Activated CD8-positive, alpha-beta memory T cell treated with anti-CD3 and anti-CD28 coated beads for 48 hours (primary cell): ENCODE measurements at regions not wholly inside any gene's neighbourhood (a gene's known extent, or its start where the extent isn't known, plus 50 kb on each side); places are given as distances from the start of the nearest gene placed in this dataset.
"Not testable (repeated sequence)": the region's sequence is repeated elsewhere in the genome, so short reads cannot be mapped to it uniquely, and the experiment has no call there.

ENCODE experiments used
- DNase-seq, 3 experiments: peaks; one replicate each; pipeline ENCODE4 v3.0.0-alpha.2; 2020; ENCODE audit warnings: low read depth in 2 of 3, low spot score in 2 of 3

DNA sequence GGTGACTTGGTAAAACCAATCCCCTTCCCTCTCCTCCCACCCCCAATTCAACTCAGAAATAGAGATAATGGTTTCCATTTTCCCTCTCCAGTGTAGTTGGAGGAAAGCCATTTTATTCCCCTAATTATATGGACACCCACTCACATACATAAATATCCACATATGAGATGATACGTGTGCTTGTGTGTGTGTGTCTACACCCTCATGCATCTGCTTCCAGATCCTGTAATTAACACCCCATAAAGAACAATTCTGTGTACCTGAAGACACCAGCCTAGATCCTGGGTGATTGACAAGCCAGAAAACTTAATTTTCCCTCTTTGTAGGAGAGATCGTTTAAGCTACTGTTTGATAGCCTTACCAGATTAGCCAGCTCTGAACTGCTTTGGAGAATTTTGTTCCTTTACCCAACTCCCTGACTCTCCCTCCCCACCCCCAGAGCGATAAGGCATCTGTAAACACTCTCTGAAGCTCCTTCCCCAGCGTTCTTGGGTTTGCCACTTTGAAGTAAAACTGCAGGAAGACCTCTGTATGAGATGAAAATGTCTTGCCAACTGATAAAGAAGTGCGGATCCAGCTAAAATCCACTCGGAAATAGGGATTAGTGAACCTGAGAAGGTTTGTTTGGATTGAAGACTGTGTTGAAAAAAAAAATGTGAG lies 175.7 kb downstream of the RGS9 start:
- DNase-seq = no peak

DNA sequence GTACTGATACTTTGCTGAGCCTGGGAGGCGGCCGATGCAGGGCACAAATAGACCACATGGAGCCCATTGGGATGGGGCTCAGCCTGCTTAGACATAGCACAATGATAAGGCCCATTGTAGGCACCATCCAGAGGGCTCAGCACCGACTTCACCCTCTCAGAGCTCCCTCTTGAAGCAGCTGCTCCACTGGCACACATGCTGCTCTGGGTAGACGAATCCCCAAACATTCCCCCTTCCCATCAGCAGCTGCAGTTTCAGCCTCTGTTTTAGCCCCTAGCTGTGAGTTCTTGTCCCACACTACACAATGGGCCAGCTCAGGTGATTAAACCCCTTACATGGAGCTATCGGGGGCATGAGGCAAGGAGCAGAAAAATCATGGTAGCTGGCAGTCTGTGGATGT lies 174.1 kb downstream of the RGS9 start:
- no peak for DNase-seq

DNA sequence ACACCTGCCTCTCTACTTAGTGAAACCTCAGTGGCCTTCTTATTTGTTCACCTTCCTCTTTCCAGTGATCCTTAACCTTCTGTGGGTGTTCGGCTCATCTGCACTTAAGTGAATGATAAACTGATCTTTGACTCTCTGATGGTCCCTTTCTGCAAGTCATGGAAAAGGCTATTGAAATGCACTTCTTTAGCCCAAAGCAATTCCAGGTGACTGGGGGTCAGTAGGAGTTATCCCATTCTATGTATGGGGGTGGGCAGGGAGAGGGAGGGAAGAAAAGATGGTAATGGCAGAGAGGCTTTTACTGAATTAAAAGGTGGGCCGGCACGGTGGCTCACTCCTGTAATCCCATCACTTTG lies 170.8 kb downstream of the RGS9 start:
- no peak for DNase-seq

DNA sequence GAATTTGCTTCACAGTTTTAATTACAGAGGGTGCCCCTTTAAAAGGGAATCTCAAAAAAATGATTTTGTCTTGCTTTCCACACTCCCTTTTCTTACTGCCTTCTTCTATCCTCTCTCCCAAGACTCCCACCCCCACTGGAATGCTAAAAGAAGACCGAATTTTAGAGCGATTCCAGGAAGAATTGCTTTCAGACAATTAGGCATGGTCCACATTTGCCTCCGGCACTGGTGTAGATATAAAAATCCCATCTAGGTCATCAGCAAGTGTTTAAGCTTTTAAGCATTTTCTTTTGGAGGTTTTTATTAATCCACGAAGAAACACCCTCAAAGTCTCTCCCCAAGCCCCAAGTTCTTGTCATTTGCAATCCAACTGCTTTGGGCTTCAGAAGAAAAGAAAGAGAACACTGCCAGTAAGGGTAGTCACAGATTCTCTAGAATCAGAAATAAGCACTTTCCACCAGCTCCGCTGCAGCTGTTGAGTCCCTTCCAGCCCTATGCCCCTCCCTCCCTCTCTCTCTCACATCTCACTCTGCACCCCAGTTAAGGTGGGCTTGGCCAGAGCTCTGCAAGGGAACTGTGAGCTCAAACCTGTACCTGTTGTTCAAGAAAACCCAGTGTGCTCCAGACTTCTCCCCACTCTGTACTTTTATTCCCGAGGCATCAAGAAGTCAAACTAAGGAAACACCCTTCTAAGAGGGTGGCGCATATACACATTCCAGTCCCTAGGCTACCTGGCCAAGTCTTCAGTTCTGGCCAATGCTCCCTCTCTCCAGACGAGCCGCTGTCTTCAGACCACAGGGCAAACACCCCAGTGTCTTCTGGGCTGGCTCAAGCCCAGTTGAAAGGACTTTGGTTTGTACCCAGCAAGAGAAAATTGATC lies 170.2 kb downstream of the RGS9 start:
- DNase-seq = no peak

DNA sequence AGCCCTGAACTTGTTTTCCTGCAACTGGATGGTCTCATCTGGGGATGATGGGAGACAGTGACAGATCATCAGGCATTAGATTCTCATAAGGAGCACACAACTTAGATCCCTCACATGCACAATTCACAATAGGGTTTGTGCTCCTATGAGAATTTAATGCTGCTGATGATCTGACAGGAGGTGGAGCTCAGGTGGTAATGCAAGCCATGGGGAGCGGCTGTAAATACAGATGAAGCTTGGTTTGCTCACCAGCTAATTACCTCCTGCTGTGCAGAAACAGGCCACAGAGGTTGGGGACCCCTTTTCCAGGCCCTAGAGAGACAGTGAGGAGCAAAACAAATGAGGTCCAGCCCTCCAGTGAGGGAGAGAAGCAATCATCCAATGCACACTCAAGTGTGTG lies 168.6 kb downstream of the RGS9 start:
- DNase-seq = no peak

DNA sequence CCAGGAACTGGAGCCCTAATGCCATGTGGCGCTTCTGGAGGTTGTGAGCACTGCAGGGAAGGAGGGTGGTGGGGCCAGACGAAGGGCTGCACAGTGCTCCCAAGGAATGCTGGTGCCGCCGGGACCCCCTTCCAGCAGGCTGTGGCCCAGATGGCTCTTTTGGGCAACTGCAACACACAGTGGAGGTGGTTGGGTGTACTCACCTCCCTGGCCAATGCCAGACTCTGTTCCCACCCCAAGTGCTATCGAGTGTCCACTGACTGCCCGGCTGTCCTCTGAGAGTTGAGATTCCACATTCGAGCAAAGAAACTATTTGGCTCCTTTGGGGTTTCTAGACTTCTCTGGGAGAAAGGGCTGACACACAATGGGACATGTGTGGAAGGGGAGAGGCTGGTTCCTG lies 167.9 kb downstream of the RGS9 start:
- no peak for DNase-seq

DNA sequence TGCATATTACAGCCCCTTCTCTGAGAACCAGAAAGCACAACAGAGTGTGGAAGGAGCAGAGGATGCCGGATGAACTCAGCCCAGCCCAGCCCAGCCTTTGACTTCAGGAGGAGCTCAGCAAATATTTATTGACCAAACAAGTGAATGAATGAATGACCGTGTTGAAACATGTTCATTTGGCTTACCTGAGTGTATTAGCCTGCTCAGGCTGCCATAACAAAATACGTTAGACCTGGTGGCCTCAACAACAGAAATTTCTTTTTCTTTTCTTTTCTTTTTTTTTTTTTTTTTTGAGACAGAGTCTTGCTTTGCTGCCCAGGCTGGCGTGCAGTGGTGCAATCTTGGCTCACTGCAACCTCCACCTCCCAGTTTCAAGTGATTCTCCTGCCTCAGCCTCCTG lies 164.7 kb downstream of the RGS9 start:
- not testable (repeated sequence) for DNase-seq

DNA sequence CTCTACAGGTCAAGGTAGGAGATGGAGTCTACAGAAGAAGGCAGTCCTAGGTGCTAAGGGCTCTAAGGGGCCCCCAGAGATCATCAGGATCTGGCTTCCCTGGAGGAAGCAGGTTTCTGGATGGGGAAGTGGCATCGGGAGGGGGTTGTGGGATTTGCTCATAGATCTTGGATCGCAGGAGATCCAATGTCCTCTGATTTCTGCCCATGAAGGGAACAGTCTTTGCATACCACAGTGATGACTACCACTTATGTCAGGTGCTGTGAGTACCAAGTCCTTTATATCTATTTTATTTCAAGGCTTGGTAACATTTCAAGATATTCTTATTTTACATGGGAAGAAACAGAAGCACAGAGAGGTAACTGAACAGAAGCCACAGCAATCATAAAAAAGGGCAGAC lies 164.0 kb downstream of the RGS9 start:
- DNase-seq = no peak

DNA sequence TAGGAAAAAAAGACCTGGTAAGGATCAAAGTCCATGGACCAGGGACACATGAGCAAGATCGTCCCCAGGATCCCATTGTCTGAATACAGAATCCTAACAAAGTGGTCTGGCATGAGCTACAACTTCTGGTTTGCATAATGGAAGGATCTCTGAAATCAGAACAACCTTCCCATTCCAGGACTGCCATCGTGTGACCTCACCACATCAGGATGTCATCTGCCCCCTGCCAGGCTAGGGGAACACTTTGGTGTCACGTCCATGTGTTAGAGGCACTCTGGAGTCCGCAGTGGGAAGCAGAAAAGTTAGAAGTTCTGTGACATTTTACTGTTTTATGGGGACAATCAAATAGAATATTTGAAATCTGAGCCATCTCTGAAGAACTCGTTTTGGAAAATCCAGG lies 160.7 kb downstream of the RGS9 start:
- no peak for DNase-seq

DNA sequence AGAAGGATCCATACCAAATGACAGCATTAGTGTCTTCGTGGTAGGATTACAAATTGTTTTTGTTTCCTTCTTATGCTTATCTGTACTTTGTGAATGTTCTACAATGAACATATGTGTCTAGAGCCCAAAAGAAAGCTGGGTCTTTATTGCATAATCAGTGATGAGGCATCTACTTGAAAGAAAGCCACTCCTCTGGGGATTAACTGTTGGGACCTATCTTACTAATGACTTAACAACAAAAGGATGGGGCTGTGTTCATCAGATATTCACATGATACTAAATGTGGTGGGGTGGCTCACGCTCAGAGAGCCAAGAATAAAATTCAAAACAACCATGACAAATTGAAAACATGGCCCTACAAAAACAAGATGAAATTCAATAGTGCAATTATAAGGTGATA lies 160.2 kb downstream of the RGS9 start:
- DNase-seq = no peak

DNA sequence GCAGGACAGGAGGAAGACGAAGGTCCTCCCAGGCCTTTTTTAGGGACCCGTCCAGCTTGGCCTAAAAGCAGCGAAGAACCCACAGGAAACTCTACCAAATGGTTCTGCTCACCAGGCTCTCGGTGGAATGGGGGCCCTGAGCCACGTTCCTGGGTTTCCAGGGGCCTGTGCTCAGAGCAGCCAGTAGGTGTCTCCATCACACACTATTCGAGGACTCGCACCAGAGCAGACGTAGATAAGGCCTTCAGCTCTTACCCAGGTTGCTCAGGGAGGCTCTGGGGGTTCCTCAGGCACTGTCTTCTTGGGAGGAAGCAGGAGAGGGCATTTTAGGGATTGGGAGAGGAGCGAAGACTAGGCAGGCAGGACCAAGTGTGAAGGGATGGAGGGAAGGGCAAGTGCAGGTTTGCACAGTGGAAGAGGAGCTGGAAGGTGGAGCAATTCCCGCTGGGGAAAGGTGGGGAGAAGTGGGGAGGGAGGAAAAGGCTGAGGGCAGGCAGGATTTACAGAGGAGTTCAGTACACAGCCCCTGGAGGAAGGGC lies 157.1 kb downstream of the RGS9 start:
- DNase-seq = peak in 2 of 3 experiments; percentile 5 to 8

DNA sequence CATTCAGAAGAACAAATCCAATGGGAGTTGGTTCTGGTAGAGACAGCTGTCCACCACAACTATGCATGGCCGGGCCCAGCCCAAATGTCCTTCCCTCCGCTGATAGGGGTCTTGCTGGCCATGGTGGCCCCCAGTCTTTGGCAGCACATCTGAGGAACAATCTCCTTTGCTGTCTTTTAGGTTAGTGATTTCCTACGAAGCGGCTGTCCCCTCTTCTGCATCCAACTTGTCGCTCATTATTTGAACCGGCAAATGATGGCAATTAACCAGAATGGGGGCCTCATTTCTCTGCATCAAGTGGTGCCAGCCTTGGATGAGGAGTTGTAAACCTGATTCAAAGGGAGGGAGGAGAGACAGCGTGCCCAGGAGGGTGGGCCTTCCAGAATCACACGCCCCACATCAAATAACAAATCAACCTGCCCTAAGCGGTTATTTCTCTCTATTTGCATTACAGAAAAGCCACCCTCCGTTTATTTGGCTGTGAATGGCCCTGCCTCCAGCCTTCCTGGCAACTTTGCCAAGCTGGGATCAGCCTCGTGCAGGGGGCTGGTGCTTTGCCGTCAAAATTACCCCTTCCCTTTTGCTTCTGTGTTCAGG lies 156.5 kb downstream of the RGS9 start:
- no peak for DNase-seq

DNA sequence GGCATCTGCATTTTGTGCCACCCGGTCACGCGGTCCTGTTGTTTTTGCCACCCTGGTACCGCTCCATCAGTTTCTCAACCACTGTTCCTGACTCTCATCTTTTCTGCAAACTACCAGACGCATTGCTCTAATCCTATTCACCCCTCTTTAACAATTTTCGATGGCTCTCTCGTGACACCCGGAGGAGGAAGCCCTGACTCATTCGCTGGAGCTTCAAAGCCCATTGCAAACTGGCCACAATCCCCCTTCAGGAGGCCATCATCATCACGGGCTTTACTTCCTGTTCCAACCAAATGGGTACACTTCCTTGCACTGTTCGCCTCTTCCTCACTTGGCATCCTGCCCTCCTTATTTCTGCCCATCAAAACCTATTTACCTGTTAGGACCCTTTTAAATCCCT lies 155.3 kb downstream of the RGS9 start:
- no peak for DNase-seq

DNA sequence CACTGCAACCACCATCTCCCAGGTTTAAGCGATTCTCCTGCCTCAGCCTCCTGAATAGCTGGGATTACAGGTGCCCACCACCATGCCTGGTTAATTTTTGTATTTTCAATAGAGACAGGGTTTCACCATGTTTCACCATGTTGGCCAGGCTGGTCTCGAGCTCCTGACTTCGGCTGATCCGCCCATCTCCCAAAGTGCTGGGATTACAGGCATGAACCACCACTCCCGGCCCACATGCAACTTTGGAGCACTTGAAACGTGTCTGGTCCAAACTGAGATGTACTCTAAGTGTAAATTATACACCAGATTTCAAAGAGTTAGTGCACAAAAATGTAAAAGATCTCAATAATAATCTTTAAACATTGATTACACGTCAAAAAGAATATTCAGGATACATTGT lies 154.1 kb downstream of the RGS9 start:
- not testable (repeated sequence) for DNase-seq

DNA sequence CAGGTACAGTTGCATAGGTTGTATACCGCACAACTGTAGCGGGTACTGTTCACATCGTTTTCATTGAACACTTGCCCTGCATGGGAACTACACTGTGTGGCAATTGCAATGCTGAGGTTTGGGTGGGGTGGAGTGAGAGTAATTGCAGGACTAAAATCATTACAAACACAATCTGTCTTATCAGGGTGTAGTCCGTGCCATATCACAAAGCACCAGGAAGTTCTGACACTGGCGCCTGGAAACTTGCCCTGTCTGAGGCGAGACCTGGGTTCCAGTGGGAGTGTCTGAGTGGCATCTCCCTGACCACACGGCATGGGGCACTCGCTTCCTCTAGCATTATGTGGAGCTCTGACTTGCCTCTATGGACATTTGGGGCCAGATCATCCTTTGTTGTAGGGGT lies 153.4 kb downstream of the RGS9 start:
- no peak for DNase-seq

DNA sequence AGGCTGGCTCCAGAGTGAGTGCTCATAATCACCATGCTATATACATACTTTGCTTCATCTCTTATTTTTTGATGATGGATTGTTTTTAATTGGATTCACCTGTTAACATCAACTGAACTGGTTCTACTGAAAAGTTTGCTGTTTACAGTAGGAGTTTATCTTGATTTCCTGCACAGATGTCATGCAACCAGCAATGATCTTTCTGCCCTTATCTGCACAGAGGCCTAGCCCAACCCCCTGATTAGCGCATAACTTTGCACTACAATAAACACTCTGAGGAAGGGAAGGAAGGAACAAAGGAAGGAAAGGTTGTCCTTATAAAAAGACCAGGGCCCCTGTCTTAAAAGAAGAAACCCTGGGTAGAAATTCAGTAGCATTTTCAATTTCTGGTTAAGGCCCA lies 152.9 kb downstream of the RGS9 start:
- DNase-seq = no peak

DNA sequence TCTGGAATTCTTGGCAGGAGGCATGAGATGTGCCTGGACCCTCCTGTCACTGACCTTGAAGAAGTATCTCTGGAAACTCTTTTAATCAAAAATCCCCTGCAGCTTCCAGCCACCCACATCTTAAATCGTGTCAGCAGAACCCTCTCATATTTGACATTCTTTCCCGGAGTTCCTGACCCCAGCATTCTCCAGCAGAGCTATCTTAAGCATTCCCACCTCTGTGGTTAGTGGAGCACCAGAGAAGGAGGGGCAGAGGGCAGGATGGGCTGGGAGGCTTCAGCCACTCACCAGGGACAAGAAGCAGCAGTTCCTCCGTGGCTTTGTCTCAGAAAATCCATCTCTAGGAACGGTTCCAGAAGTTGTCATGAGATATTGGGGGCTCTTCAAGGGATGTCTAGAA lies 149.9 kb downstream of the RGS9 start:
- DNase-seq = no peak

DNA sequence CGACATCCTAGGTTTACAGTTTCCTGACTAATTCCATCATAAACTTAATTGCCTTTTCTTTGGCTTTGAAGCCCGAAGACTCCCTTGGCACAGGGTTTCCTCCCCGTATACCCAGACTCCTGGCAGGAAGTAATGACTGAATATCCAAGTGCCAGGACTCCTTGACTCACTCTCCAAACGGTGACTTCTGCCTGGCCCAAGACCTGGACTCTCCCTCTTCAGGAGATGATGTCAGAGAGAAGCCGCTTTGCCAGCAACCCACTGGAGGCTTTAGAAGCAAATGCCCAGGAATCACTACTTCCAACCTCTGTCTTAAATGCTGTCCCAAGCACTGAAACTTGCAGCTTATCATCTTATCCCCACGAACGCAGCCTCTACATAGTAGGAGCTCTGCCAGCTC lies 146.5 kb downstream of the RGS9 start:
- no peak for DNase-seq

DNA sequence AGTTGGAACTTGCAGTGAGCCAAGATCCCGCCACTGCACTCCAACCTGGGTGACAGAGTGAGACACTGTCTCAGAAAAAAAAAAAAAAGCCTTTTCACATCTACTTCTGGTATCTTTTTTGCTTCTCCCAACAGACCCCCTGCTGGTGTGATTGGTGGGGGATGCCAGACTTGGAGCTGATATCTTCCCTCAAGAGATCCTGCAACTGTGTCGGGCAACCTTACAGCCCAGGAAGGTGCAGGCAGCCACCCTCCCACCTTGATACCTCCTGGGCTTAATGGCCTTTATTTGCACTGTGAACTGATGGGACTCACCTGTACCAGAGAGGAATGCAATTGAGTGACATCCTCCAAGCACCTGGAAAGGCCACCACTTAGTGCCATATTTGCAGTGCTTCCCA lies 142.3 kb downstream of the RGS9 start:
- DNase-seq = no peak

DNA sequence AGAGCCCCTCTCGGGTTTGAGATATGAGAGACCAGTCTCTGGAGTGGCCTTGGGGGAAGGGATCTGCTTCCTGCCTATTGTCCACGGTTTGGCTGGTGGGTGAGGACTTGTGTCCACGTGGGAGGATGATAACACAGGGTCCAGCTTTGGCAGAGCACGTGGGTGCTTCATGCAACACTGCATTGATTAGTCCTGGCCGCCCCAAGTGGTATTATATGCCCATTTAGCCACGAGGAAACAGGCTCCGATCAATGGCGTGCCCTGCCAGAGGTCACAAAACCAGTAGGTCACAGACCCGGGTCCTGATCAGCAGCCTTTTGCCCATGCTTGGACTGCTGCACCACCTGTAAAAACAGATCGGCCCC lies 141.6 kb downstream of the RGS9 start:
- no peak for DNase-seq

DNA sequence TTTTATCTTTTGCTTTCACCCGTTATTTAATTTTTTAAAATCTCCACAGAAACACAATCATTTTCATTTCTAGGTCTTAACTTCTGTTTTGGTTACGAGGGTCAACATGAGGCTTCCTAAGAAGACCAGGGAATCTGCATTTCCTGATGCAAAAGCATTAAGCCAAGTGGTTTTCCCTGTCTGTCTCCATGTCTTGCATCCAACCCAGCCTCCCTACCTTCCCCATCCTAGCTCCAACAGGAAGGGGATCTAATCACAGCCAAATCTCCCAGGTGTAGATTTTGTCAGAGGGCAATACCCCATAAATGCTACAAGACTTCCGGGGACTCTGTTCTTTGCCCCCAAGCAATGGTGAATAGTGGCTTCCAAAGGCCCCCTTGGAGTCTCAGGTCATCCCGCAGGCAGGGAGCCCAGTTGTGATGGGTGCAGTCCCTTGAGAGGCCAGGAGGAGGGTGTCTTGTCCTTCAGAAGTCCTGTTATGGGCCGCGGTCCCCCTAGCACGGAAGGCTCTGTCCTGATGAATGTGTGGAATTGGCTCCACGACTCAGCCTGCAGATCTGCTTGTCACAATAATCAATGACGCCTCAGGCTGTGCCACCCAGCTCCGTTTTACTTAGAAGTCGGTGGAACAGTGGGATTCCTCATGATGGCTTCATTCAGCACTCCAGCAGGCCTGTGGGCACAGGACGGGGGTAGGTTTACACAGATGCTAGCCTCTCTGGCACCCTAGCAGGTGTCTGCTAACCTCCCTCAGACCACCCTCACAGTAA lies 141.1 kb downstream of the RGS9 start:
- DNase-seq = peak in 1 of 3 experiments; percentile 4

DNA sequence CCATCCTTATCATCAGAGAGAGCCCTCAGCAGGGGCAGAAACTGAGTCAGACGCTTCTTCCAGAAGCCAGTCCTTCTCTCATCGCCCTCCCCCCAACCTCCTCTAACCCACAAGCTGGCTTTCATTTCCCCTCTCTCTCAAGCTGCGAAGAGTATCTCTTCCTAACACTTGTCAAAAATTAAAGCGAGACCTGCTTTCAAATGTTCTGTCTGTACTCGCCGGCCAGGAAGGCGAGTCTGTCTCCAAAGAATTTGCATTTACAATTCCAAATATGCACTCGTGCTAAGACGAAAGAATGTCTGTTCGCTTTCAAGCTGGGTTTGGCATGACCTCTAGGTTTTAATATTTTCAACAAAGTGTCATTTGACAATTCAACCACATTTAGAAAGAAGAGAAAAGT lies 140.4 kb downstream of the RGS9 start:
- no peak for DNase-seq
